Hepatocyte (in vitro differentiated cells): ENCODE measurements at regions not wholly inside any gene's neighbourhood (a gene's known extent, or its start where the extent isn't known, plus 50 kb on each side); places are given as distances from the start of the nearest gene placed in this dataset.

Experiments used
- EZH2 ChIP-seq: fragments of 200-600 bp; sonication (generic); IDR thresholded peaks from 2 replicates; pipeline ENCODE4 v1.6.1; 2016; ENCODE audit warnings: antibody characterized with exemption, mild to moderate bottlenecking, borderline replicate concordance
- EZH2phosphoT487 ChIP-seq: fragments of 200-600 bp; sonication (generic); IDR thresholded peaks from one replicate; pipeline ENCODE4 v1.6.1; 2018; ENCODE audit warnings: antibody characterized with exemption, mild to moderate bottlenecking, low read depth, moderate library complexity; ENCODE audit not compliant: unreplicated experiment, severe bottlenecking
- TF ChIP-seq, protein P1 (sequence below): fragments of 200-600 bp; sonication (generic); IDR thresholded peaks from 2 replicates; pipeline ENCODE4 v1.5.1; 2016; ENCODE audit warnings: antibody characterized with exemption, mild to moderate bottlenecking; ENCODE audit not compliant: poor library complexity

DNA sequence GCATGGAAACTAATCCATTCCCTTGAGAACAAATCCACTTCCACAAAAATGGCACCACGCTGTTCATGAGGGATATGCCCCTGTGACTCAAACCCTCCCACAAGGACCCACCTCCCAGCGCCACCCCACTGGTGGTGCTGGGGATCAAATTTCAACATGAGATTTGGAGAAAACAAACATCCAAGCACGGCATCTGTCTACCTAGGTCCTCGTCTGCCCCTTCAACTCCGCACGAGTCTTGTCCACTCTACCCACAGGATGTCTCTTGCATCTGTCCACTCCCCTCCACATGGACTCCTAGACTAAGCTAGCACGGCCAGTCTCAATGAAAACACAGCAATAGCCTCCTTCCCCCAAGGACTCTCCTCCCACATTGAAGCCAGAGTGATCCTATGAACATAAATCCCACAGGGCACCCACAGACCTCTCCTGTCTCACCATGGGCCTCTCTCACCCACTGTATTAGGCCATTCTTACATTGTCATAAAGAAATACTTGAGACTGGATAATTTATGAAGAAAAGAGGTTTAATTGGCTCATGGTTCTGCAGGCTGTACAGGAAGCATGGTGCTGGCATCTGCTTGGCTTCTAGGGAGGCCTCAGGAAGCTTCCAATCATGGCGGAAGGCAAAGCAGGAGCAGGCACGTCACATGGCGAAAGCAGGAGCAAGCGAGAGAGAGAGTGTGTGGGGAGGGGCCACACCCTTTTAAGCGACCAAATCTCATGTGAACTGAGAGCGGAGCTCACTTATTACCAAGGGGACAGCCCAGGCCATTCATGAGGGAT is 101.4 kb downstream of the TOMM20 start:
- TF ChIP-seq, protein P1, sequence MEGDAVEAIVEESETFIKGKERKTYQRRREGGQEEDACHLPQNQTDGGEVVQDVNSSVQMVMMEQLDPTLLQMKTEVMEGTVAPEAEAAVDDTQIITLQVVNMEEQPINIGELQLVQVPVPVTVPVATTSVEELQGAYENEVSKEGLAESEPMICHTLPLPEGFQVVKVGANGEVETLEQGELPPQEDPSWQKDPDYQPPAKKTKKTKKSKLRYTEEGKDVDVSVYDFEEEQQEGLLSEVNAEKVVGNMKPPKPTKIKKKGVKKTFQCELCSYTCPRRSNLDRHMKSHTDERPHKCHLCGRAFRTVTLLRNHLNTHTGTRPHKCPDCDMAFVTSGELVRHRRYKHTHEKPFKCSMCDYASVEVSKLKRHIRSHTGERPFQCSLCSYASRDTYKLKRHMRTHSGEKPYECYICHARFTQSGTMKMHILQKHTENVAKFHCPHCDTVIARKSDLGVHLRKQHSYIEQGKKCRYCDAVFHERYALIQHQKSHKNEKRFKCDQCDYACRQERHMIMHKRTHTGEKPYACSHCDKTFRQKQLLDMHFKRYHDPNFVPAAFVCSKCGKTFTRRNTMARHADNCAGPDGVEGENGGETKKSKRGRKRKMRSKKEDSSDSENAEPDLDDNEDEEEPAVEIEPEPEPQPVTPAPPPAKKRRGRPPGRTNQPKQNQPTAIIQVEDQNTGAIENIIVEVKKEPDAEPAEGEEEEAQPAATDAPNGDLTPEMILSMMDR = no peak
- TF ChIP-seq EZH2 = no peak
- no peak for TF ChIP-seq EZH2phosphoT487
